ENCODE measurements at regions not wholly inside any gene's neighbourhood (a gene's known extent, or its start where the extent isn't known, plus 50 kb on each side); places are given as distances from the start of the nearest gene placed in this dataset.

DNA sequence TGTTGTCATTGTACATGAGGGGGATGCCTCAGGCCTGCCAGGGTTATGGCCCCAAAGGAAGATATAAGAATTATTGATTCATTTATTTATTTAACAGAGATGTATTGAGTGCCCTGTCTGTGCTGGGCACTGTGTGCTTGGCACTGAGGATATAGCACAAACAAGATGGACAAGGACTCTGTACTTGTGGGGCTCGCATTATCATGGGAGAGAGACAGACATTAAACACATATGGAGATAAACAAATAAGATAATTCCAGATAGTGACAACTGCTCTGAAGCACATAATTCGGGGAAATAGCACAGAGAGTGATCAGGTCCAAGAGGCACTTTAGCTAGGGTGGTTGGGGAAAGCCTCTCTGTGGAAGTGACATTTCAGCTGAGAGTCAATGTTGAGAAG is 119.8 kb upstream of the ARHGAP20 start:
- TF ChIP-seq, protein P1, sequence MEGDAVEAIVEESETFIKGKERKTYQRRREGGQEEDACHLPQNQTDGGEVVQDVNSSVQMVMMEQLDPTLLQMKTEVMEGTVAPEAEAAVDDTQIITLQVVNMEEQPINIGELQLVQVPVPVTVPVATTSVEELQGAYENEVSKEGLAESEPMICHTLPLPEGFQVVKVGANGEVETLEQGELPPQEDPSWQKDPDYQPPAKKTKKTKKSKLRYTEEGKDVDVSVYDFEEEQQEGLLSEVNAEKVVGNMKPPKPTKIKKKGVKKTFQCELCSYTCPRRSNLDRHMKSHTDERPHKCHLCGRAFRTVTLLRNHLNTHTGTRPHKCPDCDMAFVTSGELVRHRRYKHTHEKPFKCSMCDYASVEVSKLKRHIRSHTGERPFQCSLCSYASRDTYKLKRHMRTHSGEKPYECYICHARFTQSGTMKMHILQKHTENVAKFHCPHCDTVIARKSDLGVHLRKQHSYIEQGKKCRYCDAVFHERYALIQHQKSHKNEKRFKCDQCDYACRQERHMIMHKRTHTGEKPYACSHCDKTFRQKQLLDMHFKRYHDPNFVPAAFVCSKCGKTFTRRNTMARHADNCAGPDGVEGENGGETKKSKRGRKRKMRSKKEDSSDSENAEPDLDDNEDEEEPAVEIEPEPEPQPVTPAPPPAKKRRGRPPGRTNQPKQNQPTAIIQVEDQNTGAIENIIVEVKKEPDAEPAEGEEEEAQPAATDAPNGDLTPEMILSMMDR (IDR thresholded peaks at IDR 0.05) = no peak
- TF ChIP-seq POLR2A (IDR thresholded peaks at IDR 0.05) = no peak

All from lower leg skin (tissue), 3 donors.